Liver (tissue), 8 donors: ENCODE measurements at regions not wholly inside any gene's neighbourhood (a gene's known extent, or its start where the extent isn't known, plus 50 kb on each side); places are given as distances from the start of the nearest gene placed in this dataset.

Experiments
- DNase-seq: peaks from one replicate; pipeline ENCODE4 v3.0.0-alpha.2; 2017; ENCODE audit warnings: low spot score
- H3K27ac ChIP-seq, 2 donors: one replicate each; pipeline ENCODE4 v1.7.0; 2013; ENCODE audit warnings: inconsistent platforms in 2 of 2, low read length in 2 of 2, control low read depth in 1 of 2, low read depth in 1 of 2, mild to moderate bottlenecking in 1 of 2
- H3K27me3 ChIP-seq, 4 donors: one replicate each; pipeline versions ENCODE4 v1.6.1 to v1.7.0; 2013; ENCODE audit warnings: low read length in 3 of 4, inconsistent platforms in 1 of 4, mild to moderate bottlenecking in 1 of 4, moderate library complexity in 1 of 4; ENCODE audit not compliant: control insufficient read depth in 4 of 4, insufficient read depth in 4 of 4
- H3K36me3 ChIP-seq, 4 donors: one replicate each; pipeline versions ENCODE4 v1.6.1 to v1.7.0; 2013; ENCODE audit warnings: low read length in 3 of 4, mild to moderate bottlenecking in 3 of 4, low read depth in 1 of 4, moderate library complexity in 1 of 4; ENCODE audit not compliant: control insufficient read depth in 4 of 4, insufficient read depth in 3 of 4
- H3K4me1 ChIP-seq, 4 donors: one replicate each; pipeline versions ENCODE4 v1.6.1 to v1.7.0; 2013; ENCODE audit warnings: low read length in 3 of 4, mild to moderate bottlenecking in 3 of 4, moderate library complexity in 1 of 4; ENCODE audit not compliant: control insufficient read depth in 4 of 4, insufficient read depth in 4 of 4
- H3K4me3 ChIP-seq, 3 donors: one replicate each; pipeline versions ENCODE4 v1.6.1 to v1.7.0; 2013; ENCODE audit warnings: low read length in 3 of 3, control low read depth in 1 of 3, low read depth in 1 of 3, mild to moderate bottlenecking in 1 of 3
- H3K9ac ChIP-seq, 2 donors: one replicate each; pipeline ENCODE4 v1.7.0; 2013; ENCODE audit warnings: low read length in 2 of 2, mild to moderate bottlenecking in 2 of 2, moderate library complexity in 2 of 2, control low read depth in 1 of 2, low read depth in 1 of 2
- H3K9me3 ChIP-seq, 4 donors: one replicate each; pipeline versions ENCODE4 v1.6.1 to v1.7.0; 2013; ENCODE audit warnings: low read length in 3 of 4; ENCODE audit not compliant: control insufficient read depth in 4 of 4
- ATF3 ChIP-seq: IDR thresholded peaks from 2 replicates; pipeline ENCODE4 v1.6.1; 2016; ENCODE audit warnings: antibody characterized with exemption
- CTCF ChIP-seq: fragments of 150-350 bp; IDR thresholded peaks from 2 replicates; pipeline ENCODE4 v1.5.1; 2017; ENCODE audit warnings: improper control_type of control experiment, low read depth, low read length; ENCODE audit not compliant: missing input control
- FOXA2 ChIP-seq: IDR thresholded peaks from 2 replicates; pipeline ENCODE4 v1.6.1; 2016; ENCODE audit warnings: antibody characterized with exemption
- GABPA ChIP-seq, 2 donors: IDR thresholded peaks in 1 of 2; conservative IDR thresholded peaks in 1 of 2; 2 replicates each; pipeline ENCODE4 v1.6.1; 2016; ENCODE audit warnings: antibody characterized with exemption in 2 of 2, mild to moderate bottlenecking in 1 of 2, moderate library complexity in 1 of 2
- HNF4A ChIP-seq, 2 donors: conservative IDR thresholded peaks; 2 replicates each; pipeline ENCODE4 v1.6.1; 2016; ENCODE audit warnings: antibody characterized with exemption in 2 of 2, mild to moderate bottlenecking in 2 of 2
- HNF4G ChIP-seq: IDR thresholded peaks from 2 replicates; pipeline ENCODE4 v1.6.1; 2016; ENCODE audit warnings: antibody characterized with exemption
- JUND ChIP-seq, 2 donors: IDR thresholded peaks; 2 replicates each; pipeline ENCODE4 v1.6.1; 2016; ENCODE audit warnings: antibody characterized with exemption in 2 of 2
- MAX ChIP-seq: IDR thresholded peaks from 2 replicates; pipeline ENCODE4 v1.6.1; 2016; ENCODE audit warnings: antibody characterized with exemption
- NR2F2 ChIP-seq: IDR thresholded peaks from 2 replicates; pipeline ENCODE4 v1.6.1; 2016; ENCODE audit warnings: antibody characterized with exemption
- RAD21 ChIP-seq, 2 donors: IDR thresholded peaks; 2 replicates each; pipeline ENCODE4 v1.6.1; 2016; ENCODE audit warnings: antibody characterized with exemption in 2 of 2, mild to moderate bottlenecking in 2 of 2
- REST ChIP-seq: IDR thresholded peaks from 2 replicates; pipeline ENCODE4 v1.6.1; 2016; ENCODE audit warnings: antibody characterized with exemption, mild to moderate bottlenecking
- RXRA ChIP-seq, 2 donors: IDR thresholded peaks; 2 replicates each; pipeline ENCODE4 v1.6.1; 2017 to 2018; ENCODE audit warnings: antibody characterized with exemption in 2 of 2, mild to moderate bottlenecking in 1 of 2
- SP1 ChIP-seq: IDR thresholded peaks from 2 replicates; pipeline ENCODE4 v1.6.1; 2018; ENCODE audit warnings: antibody characterized with exemption, mild to moderate bottlenecking
- TAF1 ChIP-seq: conservative IDR thresholded peaks from 2 replicates; pipeline ENCODE4 v1.6.1; 2016; ENCODE audit warnings: antibody characterized with exemption, mild to moderate bottlenecking
- YY1 ChIP-seq: IDR thresholded peaks from 2 replicates; pipeline ENCODE4 v1.6.1; 2016; ENCODE audit warnings: antibody characterized with exemption, mild to moderate bottlenecking
- ZBTB33 ChIP-seq: IDR thresholded peaks from 2 replicates; pipeline ENCODE4 v1.6.1; 2016; ENCODE audit warnings: antibody characterized with exemption
- WGBS: extraction: QIAGEN DNeasy Blood & Tissue Kit; methylation state at CpG from one replicate; pipeline ENCODE4 v1.1.7; 2013; 5-methylcytosine and 5-hydroxymethylcytosine counted together
- donor health status: healthy.
- donor health status: healthy.
- donor health status: healthy.
- donor health status: healthy.
- donor health status: healthy.

GRCh38 chr18:71107244-71107643 is 818.4 kb downstream of the SOCS6 start:
- H3K4me1 ChIP-seq = no peaks in the 10 kb centered on the region
- 47% methylated on average over 2 of the region's 2 CpGs for WGBS
- TF ChIP-seq NR2F2 (peak; percentile 82), TAF1 (no peak), YY1 (no peak), RXRA (IDR thresholded peaks at IDR 0.05) (no peak)
- H3K27ac ChIP-seq = no peak overlapping the region
- no peaks in the 10 kb centered on the region for H3K27me3 ChIP-seq
- H3K9ac ChIP-seq = no peak overlapping the region
- no peaks in the 10 kb centered on the region for H3K9me3 ChIP-seq
- no peak overlapping the region for H3K4me3 ChIP-seq
- no peak for DNase-seq
- H3K36me3 ChIP-seq = no peaks in the 10 kb centered on the region

- H3K27ac ChIP-seq = no peak overlapping the region
- no peaks in the 10 kb centered on the region for H3K36me3 ChIP-seq
- WGBS = 47% methylated on average over 1 of the region's 1 CpG
- H3K9me3 ChIP-seq = no peaks in the 10 kb centered on the region
- H3K4me3 ChIP-seq = no peak overlapping the region
- no peak for DNase-seq
- H3K4me1 ChIP-seq = no peaks in the 10 kb centered on the region
- TF ChIP-seq JUND (IDR thresholded peaks at IDR 0.05) (no peak), HNF4A (conservative IDR thresholded peaks at IDR 0.05) (no peak), ZBTB33 (no peak), YY1 (no peak), TAF1 (no peak), CTCF (no peak), SP1 (no peak), RXRA (IDR thresholded peaks at IDR 0.05) (no peak), FOXA2 (no peak), GABPA (IDR thresholded peaks at IDR 0.05 in 1 of 2, conservative IDR thresholded peaks at IDR 0.05 in 1 of 2) (no peak), MAX (no peak), HNF4G (no peak), ATF3 (no peak), REST (no peak), RAD21 (IDR thresholded peaks at IDR 0.05) (no peak), NR2F2 (no peak)
- no peak overlapping the region for H3K9ac ChIP-seq
- no peaks in the 10 kb centered on the region for H3K27me3 ChIP-seq
Measured at GRCh38 chr18:71106701-71107100, 817.9 kb downstream of the SOCS6 start.
